ENCODE measurements at regions not wholly inside any gene's neighbourhood (a gene's known extent, or its start where the extent isn't known, plus 50 kb on each side); places are given as distances from the start of the nearest gene placed in this dataset.

DNA sequence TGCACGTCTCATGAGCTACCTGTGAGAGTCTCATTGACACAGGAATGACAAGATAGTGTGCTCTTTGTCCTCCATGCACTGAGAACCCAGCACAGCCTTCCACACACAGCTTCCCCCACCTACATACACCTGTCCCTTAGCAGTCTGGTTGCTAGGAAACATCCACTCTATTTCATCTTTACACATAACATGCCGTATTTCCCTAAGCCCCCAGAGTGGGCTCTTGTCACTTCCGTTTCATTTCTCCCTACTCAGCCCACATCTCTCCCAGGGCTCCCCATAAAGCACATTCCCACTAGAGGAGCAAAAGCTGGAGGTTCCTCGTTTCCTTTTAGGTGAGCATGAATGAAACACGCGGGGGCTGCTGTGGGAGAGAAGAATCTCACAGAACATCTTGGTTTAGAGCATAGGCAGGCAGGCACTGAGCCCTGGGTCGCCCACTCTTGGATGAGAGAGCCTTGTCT is 137.1 kb downstream of the ETS2 start:
- Histone ChIP-seq H3K27ac (no peak overlapping the region), H3K27me3 (no peaks in the 10 kb centered on the region), H3K36me3 (replicated peaks; ENCODE audit: insufficient read depth, low read depth) (no peaks in the 10 kb centered on the region), H3K4me2 (no peak overlapping the region), H3K79me2 (no peaks in the 10 kb centered on the region), H2AFZ (no peak overlapping the region), H3K4me3 (no peak overlapping the region), H3K4me1 (ENCODE audit: insufficient read depth) (peaks cover 5% of the 10 kb centered on the region), H4K20me1 (ENCODE audit: insufficient read depth, poor library complexity, severe bottlenecking) (no peaks in the 10 kb centered on the region), H3K9me2 (replicated peaks; ENCODE audit: insufficient read depth) (no peaks in the 10 kb centered on the region), H3K9me3 (ENCODE audit: low read depth) (no peaks in the 10 kb centered on the region)
- DNase-seq (ENCODE audit: low spot score) = no peak
- 90% methylated on average over 7 of the region's 7 CpGs for WGBS (ENCODE audit: low lambda C conversion rate, missing lambda C conversion rate)
- no peak for TF ChIP-seq EZH2phosphoT487 (IDR thresholded peaks at IDR 0.05; ENCODE audit: low read depth, severe bottlenecking, unreplicated experiment)
- TF ChIP-seq, protein P1, sequence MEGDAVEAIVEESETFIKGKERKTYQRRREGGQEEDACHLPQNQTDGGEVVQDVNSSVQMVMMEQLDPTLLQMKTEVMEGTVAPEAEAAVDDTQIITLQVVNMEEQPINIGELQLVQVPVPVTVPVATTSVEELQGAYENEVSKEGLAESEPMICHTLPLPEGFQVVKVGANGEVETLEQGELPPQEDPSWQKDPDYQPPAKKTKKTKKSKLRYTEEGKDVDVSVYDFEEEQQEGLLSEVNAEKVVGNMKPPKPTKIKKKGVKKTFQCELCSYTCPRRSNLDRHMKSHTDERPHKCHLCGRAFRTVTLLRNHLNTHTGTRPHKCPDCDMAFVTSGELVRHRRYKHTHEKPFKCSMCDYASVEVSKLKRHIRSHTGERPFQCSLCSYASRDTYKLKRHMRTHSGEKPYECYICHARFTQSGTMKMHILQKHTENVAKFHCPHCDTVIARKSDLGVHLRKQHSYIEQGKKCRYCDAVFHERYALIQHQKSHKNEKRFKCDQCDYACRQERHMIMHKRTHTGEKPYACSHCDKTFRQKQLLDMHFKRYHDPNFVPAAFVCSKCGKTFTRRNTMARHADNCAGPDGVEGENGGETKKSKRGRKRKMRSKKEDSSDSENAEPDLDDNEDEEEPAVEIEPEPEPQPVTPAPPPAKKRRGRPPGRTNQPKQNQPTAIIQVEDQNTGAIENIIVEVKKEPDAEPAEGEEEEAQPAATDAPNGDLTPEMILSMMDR (IDR thresholded peaks at IDR 0.05; ENCODE audit: poor library complexity) = no peak

DNA sequence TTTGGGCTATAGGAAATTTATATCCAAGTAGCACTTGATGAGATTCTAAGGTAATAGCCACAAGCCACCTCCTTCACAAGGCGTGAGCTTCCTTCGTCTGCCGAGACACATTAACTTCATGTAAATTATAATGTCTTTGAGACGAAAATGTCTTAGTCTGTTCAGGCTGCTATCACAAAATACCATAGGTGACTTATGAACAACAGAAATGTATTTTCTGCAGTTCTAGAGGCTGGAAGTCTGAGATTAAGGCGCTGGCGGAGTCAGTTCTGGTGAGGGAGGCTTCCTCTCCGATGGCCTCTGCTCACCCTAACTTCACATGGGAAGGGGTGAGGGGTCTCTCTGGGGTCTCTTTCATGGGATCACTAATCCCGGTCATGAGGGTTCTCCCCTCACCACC is 133.0 kb downstream of the ETS2 start:
- Histone ChIP-seq H3K4me3 (no peak overlapping the region), H3K9me3 (ENCODE audit: low read depth) (no peaks in the 10 kb centered on the region), H3K4me2 (no peak overlapping the region), H3K27me3 (no peaks in the 10 kb centered on the region), H3K9me2 (replicated peaks; ENCODE audit: insufficient read depth) (no peaks in the 10 kb centered on the region), H3K4me1 (ENCODE audit: insufficient read depth) (no peaks in the 10 kb centered on the region), H3K79me2 (no peaks in the 10 kb centered on the region), H3K27ac (no peak overlapping the region), H2AFZ (no peak overlapping the region), H4K20me1 (ENCODE audit: insufficient read depth, poor library complexity, severe bottlenecking) (no peaks in the 10 kb centered on the region), H3K36me3 (replicated peaks; ENCODE audit: insufficient read depth, low read depth) (no peaks in the 10 kb centered on the region)
- TF ChIP-seq EZH2 (IDR thresholded peaks at IDR 0.05; ENCODE audit: borderline replicate concordance) = no peak
- TF ChIP-seq EZH2phosphoT487 (IDR thresholded peaks at IDR 0.05; ENCODE audit: low read depth, severe bottlenecking, unreplicated experiment) = no peak
- TF ChIP-seq, protein P1 (IDR thresholded peaks at IDR 0.05; ENCODE audit: poor library complexity) = no peak
- 84% methylated on average over 8 of the region's 8 CpGs for WGBS (ENCODE audit: low lambda C conversion rate, missing lambda C conversion rate)
- no peak for DNase-seq (ENCODE audit: low spot score)

DNA sequence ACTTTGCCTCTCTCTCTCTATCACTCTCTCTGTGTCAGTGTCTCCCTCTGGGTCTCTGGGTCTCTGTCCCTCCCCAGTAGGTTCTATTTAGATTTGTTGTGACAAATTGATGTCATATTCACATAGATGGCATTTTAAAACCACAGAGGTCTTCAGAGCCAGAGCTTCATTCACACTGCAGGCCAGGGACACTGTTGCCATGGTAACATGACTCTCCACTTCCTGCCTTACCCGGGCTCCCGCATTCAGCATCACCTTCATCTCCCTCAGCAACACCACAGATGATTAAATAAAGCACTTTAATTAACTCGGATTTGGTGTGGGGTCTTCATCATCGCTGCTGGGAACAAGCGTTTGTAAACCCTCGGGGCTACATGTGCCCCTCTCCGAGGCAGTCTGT is 132.6 kb downstream of the ETS2 start:
- Histone ChIP-seq H4K20me1 (ENCODE audit: insufficient read depth, poor library complexity, severe bottlenecking) (no peaks in the 10 kb centered on the region), H2AFZ (no peak overlapping the region), H3K36me3 (replicated peaks; ENCODE audit: insufficient read depth, low read depth) (no peaks in the 10 kb centered on the region), H3K4me3 (no peak overlapping the region), H3K79me2 (no peaks in the 10 kb centered on the region), H3K9me2 (replicated peaks; ENCODE audit: insufficient read depth) (no peaks in the 10 kb centered on the region), H3K4me2 (no peak overlapping the region), H3K9me3 (ENCODE audit: low read depth) (no peaks in the 10 kb centered on the region), H3K27ac (no peak overlapping the region), H3K4me1 (ENCODE audit: insufficient read depth) (no peaks in the 10 kb centered on the region), H3K27me3 (no peaks in the 10 kb centered on the region)
- WGBS (ENCODE audit: low lambda C conversion rate, missing lambda C conversion rate) = 63% methylated on average over 7 of the region's 7 CpGs
- no peak for TF ChIP-seq EZH2phosphoT487 (IDR thresholded peaks at IDR 0.05; ENCODE audit: low read depth, severe bottlenecking, unreplicated experiment)
- TF ChIP-seq EZH2 (IDR thresholded peaks at IDR 0.05; ENCODE audit: borderline replicate concordance) = no peak
- TF ChIP-seq, protein P1 (IDR thresholded peaks at IDR 0.05; ENCODE audit: poor library complexity) = no peak
- DNase-seq (ENCODE audit: low spot score) = no peak

DNA sequence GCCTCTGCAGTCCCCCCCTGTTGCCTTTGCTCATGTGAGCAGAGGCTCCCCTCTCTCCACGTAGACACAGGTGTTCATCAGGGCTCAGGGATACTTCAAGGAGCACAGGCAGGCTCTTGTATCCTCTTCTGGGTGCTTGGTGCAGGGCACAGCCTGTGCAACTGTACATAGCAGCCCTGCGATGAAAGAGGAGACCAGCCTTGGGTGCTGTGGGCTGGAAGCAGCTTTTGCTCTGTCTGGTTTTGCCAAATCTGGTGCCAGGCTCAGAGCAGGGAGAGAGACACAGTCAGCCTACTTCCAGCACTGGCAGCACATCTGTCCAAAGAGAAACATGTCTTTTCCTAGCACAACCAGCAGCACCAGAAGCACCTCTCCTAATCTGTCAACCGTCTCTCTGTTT is 132.1 kb downstream of the ETS2 start:
- Histone ChIP-seq H3K36me3 (replicated peaks; ENCODE audit: insufficient read depth, low read depth) (no peaks in the 10 kb centered on the region), H3K27ac (no peak overlapping the region), H3K4me1 (ENCODE audit: insufficient read depth) (no peaks in the 10 kb centered on the region), H3K4me2 (no peak overlapping the region), H3K79me2 (no peaks in the 10 kb centered on the region), H4K20me1 (ENCODE audit: insufficient read depth, poor library complexity, severe bottlenecking) (no peaks in the 10 kb centered on the region), H3K4me3 (no peak overlapping the region), H3K27me3 (no peaks in the 10 kb centered on the region), H3K9me3 (ENCODE audit: low read depth) (no peaks in the 10 kb centered on the region), H2AFZ (no peak overlapping the region), H3K9me2 (replicated peaks; ENCODE audit: insufficient read depth) (no peaks in the 10 kb centered on the region)
- no peak for DNase-seq (ENCODE audit: low spot score)
- TF ChIP-seq, protein P1 (IDR thresholded peaks at IDR 0.05; ENCODE audit: poor library complexity) = no peak
- TF ChIP-seq EZH2phosphoT487 (IDR thresholded peaks at IDR 0.05; ENCODE audit: low read depth, severe bottlenecking, unreplicated experiment) (no peak), EZH2 (IDR thresholded peaks at IDR 0.05; ENCODE audit: borderline replicate concordance) (no peak)
- WGBS (ENCODE audit: low lambda C conversion rate, missing lambda C conversion rate) = 68% methylated on average over 3 of the region's 3 CpGs
